ENCODE measurements at regions not wholly inside any gene's neighbourhood (a gene's known extent, or its start where the extent isn't known, plus 50 kb on each side); places are given as distances from the start of the nearest gene placed in this dataset.

DNA sequence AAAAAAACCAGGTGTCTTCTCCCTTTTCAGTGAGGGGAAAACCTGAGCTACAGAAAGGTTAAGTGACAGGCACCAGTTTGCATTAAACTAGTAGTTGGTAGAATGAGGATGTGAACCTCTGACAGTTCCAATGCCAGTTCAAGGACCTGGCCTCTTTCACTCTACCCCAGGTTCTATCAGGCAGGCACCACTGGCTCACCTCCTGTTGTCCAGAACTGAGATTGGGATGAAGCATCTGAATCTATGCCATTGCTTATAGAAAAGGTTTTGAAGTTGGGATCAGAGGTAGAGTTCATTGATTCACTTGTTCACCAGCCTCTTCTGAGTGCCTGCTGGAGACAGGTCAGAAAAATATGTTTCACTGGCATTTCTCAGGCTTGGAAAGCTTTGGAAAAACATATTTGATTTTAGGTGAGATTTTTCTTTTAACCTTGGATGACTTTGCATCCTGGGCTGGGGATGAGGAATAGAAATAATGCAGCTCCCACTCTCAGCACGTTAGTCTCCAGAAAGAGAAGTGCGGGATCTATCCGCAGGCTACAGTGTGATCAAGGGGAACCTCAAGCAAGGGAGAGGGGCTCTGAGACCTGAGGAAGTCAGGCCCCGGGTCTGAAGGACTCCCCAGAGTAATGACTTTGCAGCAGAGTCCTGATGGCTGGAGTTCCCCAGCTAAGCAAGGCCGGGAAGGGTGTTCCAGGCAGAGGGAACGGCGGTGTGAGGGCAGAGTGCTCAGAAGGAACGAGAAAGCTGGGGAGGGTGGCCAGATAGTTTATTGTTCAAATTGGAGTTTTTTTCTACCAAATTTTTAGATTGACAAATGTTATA, 250.3 kb downstream of the MYCN start:
- H3K9ac ChIP-seq (ENCODE audit: low read length): no peak overlapping the region
- TF ChIP-seq EZH2phosphoT487 (conservative IDR thresholded peaks at IDR 0.05; ENCODE audit: low read length): no peak
- no peak for TF ChIP-seq CTCF (IDR thresholded peaks at IDR 0.05; ENCODE audit: insufficient read depth, low read length, poor library complexity, severe bottlenecking)
- H3K4me3 ChIP-seq (ENCODE audit: insufficient read depth, low read length, poor library complexity, severe bottlenecking): no peak overlapping the region
- no peaks in the 10 kb centered on the region for H3K27me3 ChIP-seq (ENCODE audit: low read length)
- H3K9me2 ChIP-seq (replicated peaks; ENCODE audit: insufficient read depth, low read length): no peaks in the 10 kb centered on the region
- no peak overlapping the region for H3K4me2 ChIP-seq (ENCODE audit: low read depth, low read length, poor library complexity, severe bottlenecking)
- no peaks in the 10 kb centered on the region for H4K20me1 ChIP-seq (ENCODE audit: low read depth, low read length)
- no peaks in the 10 kb centered on the region for H3K9me3 ChIP-seq (ENCODE audit: insufficient read depth, low read length)
- no peaks in the 10 kb centered on the region for H3F3A ChIP-seq (ENCODE audit: insufficient read depth)
- H3K79me2 ChIP-seq (ENCODE audit: insufficient read depth, low read length): no peaks in the 10 kb centered on the region
- no peak overlapping the region for H3K27ac ChIP-seq (ENCODE audit: low read depth, low read length)
- H2AFZ ChIP-seq (ENCODE audit: low read depth, low read length, severe bottlenecking): no peak overlapping the region
- no peaks in the 10 kb centered on the region for H3K36me3 ChIP-seq (ENCODE audit: low read length)

DNA sequence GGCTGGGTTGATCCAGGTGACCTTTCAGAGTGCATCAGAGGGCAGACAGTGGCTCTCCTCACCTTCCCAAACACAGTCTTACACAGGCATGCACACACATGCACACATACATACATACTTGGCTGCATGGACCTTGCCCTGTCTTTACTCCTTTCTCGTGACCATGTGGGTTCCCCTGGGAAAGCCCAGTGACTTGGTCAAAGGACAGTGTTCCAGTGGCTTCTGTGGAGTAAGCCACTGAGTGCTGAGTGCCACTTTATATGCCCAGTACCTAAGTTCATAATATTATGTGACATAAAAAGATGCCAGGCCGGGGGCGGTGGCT, 249.4 kb downstream of the MYCN start:
- no peak overlapping the region for H3K9ac ChIP-seq (ENCODE audit: low read length)
- H4K20me1 ChIP-seq (ENCODE audit: low read depth, low read length): no peaks in the 10 kb centered on the region
- no peak overlapping the region for H2AFZ ChIP-seq (ENCODE audit: low read depth, low read length, severe bottlenecking)
- no peaks in the 10 kb centered on the region for H3K9me3 ChIP-seq (ENCODE audit: insufficient read depth, low read length)
- no peak overlapping the region for H3K4me3 ChIP-seq (ENCODE audit: insufficient read depth, low read length, poor library complexity, severe bottlenecking)
- no peaks in the 10 kb centered on the region for H3K27me3 ChIP-seq (ENCODE audit: low read length)
- TF ChIP-seq CTCF (IDR thresholded peaks at IDR 0.05; ENCODE audit: insufficient read depth, low read length, poor library complexity, severe bottlenecking): no peak
- no peak for TF ChIP-seq EZH2phosphoT487 (conservative IDR thresholded peaks at IDR 0.05; ENCODE audit: low read length)
- H3K9me2 ChIP-seq (replicated peaks; ENCODE audit: insufficient read depth, low read length): no peaks in the 10 kb centered on the region
- H3F3A ChIP-seq (ENCODE audit: insufficient read depth): no peaks in the 10 kb centered on the region
- H3K36me3 ChIP-seq (ENCODE audit: low read length): no peaks in the 10 kb centered on the region
- H3K27ac ChIP-seq (ENCODE audit: low read depth, low read length): no peak overlapping the region
- H3K4me2 ChIP-seq (ENCODE audit: low read depth, low read length, poor library complexity, severe bottlenecking): no peak overlapping the region
- no peaks in the 10 kb centered on the region for H3K79me2 ChIP-seq (ENCODE audit: insufficient read depth, low read length)

DNA sequence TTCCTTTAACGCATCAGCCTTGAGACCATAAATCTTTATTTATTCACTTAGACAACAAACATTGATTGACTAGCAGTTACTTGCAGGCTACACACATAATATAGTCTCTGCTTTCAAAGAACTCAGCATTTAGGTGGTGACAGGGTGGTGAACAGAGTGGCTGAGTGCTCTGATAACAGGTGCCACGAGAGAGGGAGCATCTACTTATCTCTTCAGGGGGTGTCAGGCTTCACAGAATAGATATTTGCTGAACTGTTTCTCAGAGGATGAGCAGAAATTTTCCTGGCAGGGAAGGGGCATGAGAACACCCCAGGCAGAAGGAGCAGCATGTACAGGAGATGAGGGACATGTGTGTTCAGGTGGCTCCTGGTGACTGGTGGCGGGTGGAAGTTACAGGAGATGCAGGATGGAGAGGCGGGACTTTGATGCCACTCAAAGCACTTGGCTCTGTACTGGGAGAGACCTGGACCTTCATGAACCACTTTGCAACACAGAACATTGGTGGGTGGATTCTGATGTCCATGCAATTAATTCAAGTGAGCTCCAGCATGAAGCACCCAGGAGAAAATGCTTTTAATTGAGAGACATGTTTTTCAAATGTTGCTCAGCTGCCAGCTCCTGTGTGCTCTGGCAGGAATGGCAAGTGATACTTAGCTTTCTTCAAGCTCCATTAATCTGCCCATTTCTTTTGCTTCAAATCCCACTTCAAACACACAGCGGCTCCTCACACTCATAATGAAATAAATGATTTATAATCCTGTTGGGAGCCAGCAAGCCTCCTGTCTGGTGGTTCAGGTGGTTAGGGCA, 248.9 kb downstream of the MYCN start:
- TF ChIP-seq CTCF (IDR thresholded peaks at IDR 0.05; ENCODE audit: insufficient read depth, low read length, poor library complexity, severe bottlenecking) (no peak), EZH2phosphoT487 (conservative IDR thresholded peaks at IDR 0.05; ENCODE audit: low read length) (no peak)
- Histone ChIP-seq H3K4me3 (ENCODE audit: insufficient read depth, low read length, poor library complexity, severe bottlenecking) (no peak overlapping the region), H3K27me3 (ENCODE audit: low read length) (no peaks in the 10 kb centered on the region), H3K9ac (ENCODE audit: low read length) (no peak overlapping the region), H3K9me3 (ENCODE audit: insufficient read depth, low read length) (no peaks in the 10 kb centered on the region), H3F3A (ENCODE audit: insufficient read depth) (no peaks in the 10 kb centered on the region), H3K27ac (ENCODE audit: low read depth, low read length) (no peak overlapping the region), H3K36me3 (ENCODE audit: low read length) (no peaks in the 10 kb centered on the region), H4K20me1 (ENCODE audit: low read depth, low read length) (no peaks in the 10 kb centered on the region), H3K79me2 (ENCODE audit: insufficient read depth, low read length) (no peaks in the 10 kb centered on the region), H3K4me2 (ENCODE audit: low read depth, low read length, poor library complexity, severe bottlenecking) (no peak overlapping the region), H3K9me2 (replicated peaks; ENCODE audit: insufficient read depth, low read length) (no peaks in the 10 kb centered on the region), H2AFZ (ENCODE audit: low read depth, low read length, severe bottlenecking) (no peak overlapping the region)
